Psoas muscle (tissue), 7 donors: ENCODE measurements at regions not wholly inside any gene's neighbourhood (a gene's known extent, or its start where the extent isn't known, plus 50 kb on each side); places are given as distances from the start of the nearest gene placed in this dataset.

Source experiments
- ATAC-seq, 4 donors: fragments of 200-7000 bp; cut with Tn5 transposase; one replicate each; pipeline ENCODE4 v1.9.1; 2020; ENCODE audit warnings: moderate library complexity in 3 of 4, mild to moderate bottlenecking in 2 of 4
- DNase-seq, 2 donors: peaks; one replicate each; pipeline ENCODE4 v3.0.0-alpha.2; 2020
- H3K27ac ChIP-seq: fragments of 200-600 bp; one replicate; pipeline ENCODE4 v1.8.0; 2022
- H3K27me3 ChIP-seq, 3 donors: fragments of 200-600 bp in 1 of 3; one replicate each; pipeline versions ENCODE4 v1.6.1 to v1.8.0; 2013 to 2022; ENCODE audit warnings: low read length in 2 of 3, mild to moderate bottlenecking in 2 of 3, moderate library complexity in 1 of 3; ENCODE audit not compliant: insufficient read depth in 3 of 3
- H3K36me3 ChIP-seq, 2 donors: fragments of 200-600 bp in 1 of 2; one replicate each; pipeline versions ENCODE4 v1.6.1 to v1.8.0; 2013 to 2022; ENCODE audit warnings: low read depth in 1 of 2, mild to moderate bottlenecking in 1 of 2, moderate library complexity in 1 of 2; ENCODE audit not compliant: insufficient read depth in 1 of 2
- H3K4me1 ChIP-seq: fragments of 200-600 bp; one replicate; pipeline ENCODE4 v1.8.0; 2022
- H3K4me3 ChIP-seq: fragments of 200-600 bp; one replicate; pipeline ENCODE4 v1.8.0; 2022; ENCODE audit warnings: mild to moderate bottlenecking
- H3K9me3 ChIP-seq: fragments of 200-600 bp; one replicate; pipeline ENCODE4 v1.8.0; 2022
- WGBS, 3 donors: extraction: QIAGEN DNeasy Blood & Tissue Kit; methylation state at CpG; one replicate each; pipeline versions ENCODE4 v1.1.6 to v1.1.7; 2013; 5-methylcytosine and 5-hydroxymethylcytosine counted together
- intact Hi-C, 2 donors: fragments of 100-400 bp; cut with DNase I; formaldehyde crosslinking; loops; one replicate each; pipeline versions ENCODE4 v1.11.0 to v1.14.2; 2022
- TF ChIP-seq, protein P1 (sequence below): fragments of 200-600 bp; IDR thresholded peaks from one replicate; pipeline ENCODE4 v1.8.0; 2022; ENCODE audit warnings: antibody characterized with exemption
- donor health status: healthy with polysubstance abuse.
- donor health status: DM: no; HTN: no; CAD: no; lungs with moderate emphysema.
- donor health status: Bipolar disorder and iron deficiency.
- donor health status: healthy.
- donor health status: DM: yes; HTN: yes; CAD: no.
- donor health status: DM: no; HTN: no; CAD: no.
- donor health status: DM: yes; HTN: yes; CAD: no.

DNA sequence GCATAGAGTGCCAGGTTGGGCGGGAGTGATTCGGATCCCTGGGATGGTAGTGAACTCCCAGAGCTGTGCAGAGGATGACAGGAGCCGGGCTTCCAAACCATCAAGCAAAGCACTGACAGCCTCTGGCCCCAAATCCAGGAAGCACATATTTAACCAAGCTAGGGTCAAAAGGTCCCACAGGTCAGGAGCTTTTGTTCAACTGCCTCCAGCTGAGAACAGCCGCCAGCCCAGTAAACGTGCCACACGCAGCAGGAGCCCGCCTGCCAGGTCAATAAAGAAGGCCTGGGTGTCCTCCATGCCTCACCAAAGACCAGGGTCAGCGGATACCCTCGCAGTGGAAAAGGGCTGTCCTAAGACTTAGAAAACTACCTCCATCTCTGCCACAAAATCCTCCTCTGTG is 184.7 kb upstream of the LINGO1 start:
- 85 to 93% (median 93%) methylated on average over 9 of the region's 9 CpGs for WGBS, 3 donors
- no peak overlapping the region for H3K4me3 ChIP-seq
- no peak overlapping the region for H3K27ac ChIP-seq
- ATAC-seq (no peak), DNase-seq (no peak)
- intact Hi-C loops: no loop called here
- peaks cover 0 to 65% (median 32%) of the 10 kb centered on the region in 3 donors for H3K27me3 ChIP-seq
- no peaks in the 10 kb centered on the region for H3K4me1 ChIP-seq
- TF ChIP-seq, protein P1, sequence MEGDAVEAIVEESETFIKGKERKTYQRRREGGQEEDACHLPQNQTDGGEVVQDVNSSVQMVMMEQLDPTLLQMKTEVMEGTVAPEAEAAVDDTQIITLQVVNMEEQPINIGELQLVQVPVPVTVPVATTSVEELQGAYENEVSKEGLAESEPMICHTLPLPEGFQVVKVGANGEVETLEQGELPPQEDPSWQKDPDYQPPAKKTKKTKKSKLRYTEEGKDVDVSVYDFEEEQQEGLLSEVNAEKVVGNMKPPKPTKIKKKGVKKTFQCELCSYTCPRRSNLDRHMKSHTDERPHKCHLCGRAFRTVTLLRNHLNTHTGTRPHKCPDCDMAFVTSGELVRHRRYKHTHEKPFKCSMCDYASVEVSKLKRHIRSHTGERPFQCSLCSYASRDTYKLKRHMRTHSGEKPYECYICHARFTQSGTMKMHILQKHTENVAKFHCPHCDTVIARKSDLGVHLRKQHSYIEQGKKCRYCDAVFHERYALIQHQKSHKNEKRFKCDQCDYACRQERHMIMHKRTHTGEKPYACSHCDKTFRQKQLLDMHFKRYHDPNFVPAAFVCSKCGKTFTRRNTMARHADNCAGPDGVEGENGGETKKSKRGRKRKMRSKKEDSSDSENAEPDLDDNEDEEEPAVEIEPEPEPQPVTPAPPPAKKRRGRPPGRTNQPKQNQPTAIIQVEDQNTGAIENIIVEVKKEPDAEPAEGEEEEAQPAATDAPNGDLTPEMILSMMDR: no peak
- H3K36me3 ChIP-seq: no peaks in the 10 kb centered on the region
- no peaks in the 10 kb centered on the region for H3K9me3 ChIP-seq

DNA sequence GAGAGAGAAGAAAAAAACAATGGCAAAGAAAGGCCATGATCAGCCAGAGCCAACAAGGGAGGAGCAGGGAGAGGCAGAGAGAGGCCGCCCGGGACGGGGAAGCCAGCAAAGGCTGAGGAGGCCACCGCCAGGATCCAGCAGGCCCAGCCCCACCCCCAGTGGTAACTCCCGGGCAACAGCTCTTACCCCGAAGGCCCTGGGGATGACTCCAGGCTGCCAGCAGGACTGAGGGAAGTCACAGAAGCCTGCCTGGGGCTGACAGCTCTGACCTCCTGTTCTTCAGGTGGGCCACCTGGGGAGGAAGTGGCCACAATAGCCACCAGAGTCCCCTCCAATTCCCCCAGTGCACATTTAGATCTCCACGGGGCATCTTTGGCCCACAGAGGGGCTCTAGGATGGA is 184.3 kb upstream of the LINGO1 start:
- intact Hi-C loops: no loop called here
- no peak for DNase-seq
- Histone ChIP-seq H3K27ac (no peak overlapping the region), H3K27me3 (peaks cover 0 to 65% (median 32%) of the 10 kb centered on the region in 3 donors), H3K4me3 (no peak overlapping the region), H3K4me1 (no peaks in the 10 kb centered on the region), H3K9me3 (no peaks in the 10 kb centered on the region), H3K36me3 (no peaks in the 10 kb centered on the region)
- 54 to 63% (median 54%) methylated on average over 3 to 7 of the region's 7 CpGs for WGBS, 3 donors
- no peak for ATAC-seq
- TF ChIP-seq, protein P1: no peak

DNA sequence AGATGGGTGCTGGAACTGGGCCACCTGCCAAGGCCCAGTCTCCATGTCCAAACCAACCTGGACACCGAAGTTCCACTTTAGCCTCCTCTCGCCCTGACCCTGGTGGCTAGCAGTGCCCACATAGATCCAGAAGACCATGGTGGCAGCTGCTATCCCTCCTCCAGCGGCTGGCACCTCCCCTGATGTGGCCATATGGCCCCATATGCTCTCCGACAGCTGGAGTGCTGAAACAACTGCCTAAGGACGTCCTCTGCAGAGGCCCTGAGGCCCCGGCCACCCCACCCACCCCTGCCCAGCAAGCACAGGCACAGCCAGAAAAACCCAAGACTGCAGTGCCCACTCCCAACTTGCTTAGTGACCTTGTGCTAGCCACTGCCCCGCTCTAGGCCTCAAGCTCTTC is 182.3 kb upstream of the LINGO1 start:
- intact Hi-C loops: no loop called here
- H3K27me3 ChIP-seq: peaks cover 0 to 45% (median 24%) of the 10 kb centered on the region in 3 donors

DNA sequence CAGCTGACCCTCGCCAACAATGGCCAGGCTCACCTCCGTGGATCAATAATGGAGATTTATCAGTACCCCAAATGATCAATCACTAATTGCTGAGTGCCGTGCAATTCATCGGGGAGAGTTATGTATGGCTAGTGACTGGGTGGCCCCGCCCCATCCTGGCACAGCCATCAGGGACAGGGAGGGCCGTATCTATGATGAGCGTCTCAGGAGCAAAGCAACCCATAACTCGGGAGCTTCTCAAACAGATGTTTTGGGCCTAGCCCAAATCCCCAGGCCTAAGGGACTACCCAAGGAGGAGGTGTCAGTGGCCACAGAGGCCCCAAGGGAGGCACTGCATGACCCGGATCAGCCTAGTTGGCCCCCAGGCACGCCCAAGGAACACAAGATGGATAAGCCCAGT is 180.0 kb upstream of the LINGO1 start:
- DNase-seq (no peak), ATAC-seq (no peak)
- Histone ChIP-seq H3K27ac (no peak overlapping the region), H3K36me3 (no peaks in the 10 kb centered on the region), H3K27me3 (peaks cover 0 to 23% (median 6%) of the 10 kb centered on the region in 3 donors), H3K4me1 (no peaks in the 10 kb centered on the region), H3K4me3 (no peak overlapping the region), H3K9me3 (no peaks in the 10 kb centered on the region)
- TF ChIP-seq, protein P1: no peak
- 69 to 78% (median 70%) methylated on average over 10 of the region's 10 CpGs for WGBS, 3 donors
- intact Hi-C loops: no loop called here

More for the DNA sequence above, 182.3 kb upstream of the LINGO1 start:
- Histone ChIP-seq H3K27ac (no peak overlapping the region), H3K4me3 (no peak overlapping the region), H3K4me1 (no peaks in the 10 kb centered on the region), H3K36me3 (no peaks in the 10 kb centered on the region), H3K9me3 (no peaks in the 10 kb centered on the region)
- DNase-seq (no peak), ATAC-seq (no peak)
- 61 to 68% (median 62%) methylated on average over 7 of the region's 7 CpGs for WGBS, 3 donors
- TF ChIP-seq, protein P1: no peak

DNA sequence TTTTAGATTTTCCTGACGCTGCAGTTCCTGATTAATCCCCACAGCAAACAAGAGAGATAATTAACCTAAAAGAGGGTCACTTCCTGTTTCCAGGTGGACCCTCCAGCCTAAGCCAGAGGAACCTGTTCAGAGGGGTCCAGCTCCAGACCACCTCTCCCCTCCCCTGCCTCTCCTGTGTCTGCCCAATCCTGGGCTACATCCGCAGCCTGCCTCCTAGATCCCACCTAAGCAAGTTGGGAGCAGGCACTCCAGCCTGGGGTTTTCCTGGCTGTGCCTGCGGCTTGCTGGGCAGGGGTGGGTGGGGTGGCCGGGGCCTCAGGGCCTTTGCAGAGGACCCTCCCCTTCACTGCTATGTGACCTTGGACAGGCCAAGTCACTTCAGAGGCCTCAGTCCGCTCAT is 178.6 kb upstream of the LINGO1 start:
- DNase-seq (no peak), ATAC-seq (no peak)
- intact Hi-C loops: no loop called here
- peaks cover 0 to 10% (median 0%) of the 10 kb centered on the region in 3 donors for H3K27me3 ChIP-seq
- WGBS, 3 donors: 62 to 75% (median 68%) methylated on average over 5 of the region's 5 CpGs
- no peaks in the 10 kb centered on the region for H3K9me3 ChIP-seq
- H3K4me1 ChIP-seq: no peaks in the 10 kb centered on the region
- TF ChIP-seq, protein P1: no peak
- H3K27ac ChIP-seq: no peak overlapping the region
- H3K4me3 ChIP-seq: no peak overlapping the region
- no peaks in the 10 kb centered on the region for H3K36me3 ChIP-seq
